HG02623 (cell line): ENCODE measurements at regions not wholly inside any gene's neighbourhood (a gene's known extent, or its start where the extent isn't known, plus 50 kb on each side); places are given as distances from the start of the nearest gene placed in this dataset.
"Not testable (repeated sequence)": the region's sequence is repeated elsewhere in the genome, so short reads cannot be mapped to it uniquely, and the experiment has no call there.

Experiments
- ATAC-seq: cut with Tn5 transposase; IDR thresholded peaks from one replicate; pipeline ENCODE4 v1.9.1; 2021; ENCODE audit warnings: moderate library complexity; ENCODE audit not compliant: unreplicated experiment

GRCh38 chr5:177863822-177864446 lies 81.2 kb upstream of the FAM153A start:
- not testable (repeated sequence) for ATAC-seq

DNA sequence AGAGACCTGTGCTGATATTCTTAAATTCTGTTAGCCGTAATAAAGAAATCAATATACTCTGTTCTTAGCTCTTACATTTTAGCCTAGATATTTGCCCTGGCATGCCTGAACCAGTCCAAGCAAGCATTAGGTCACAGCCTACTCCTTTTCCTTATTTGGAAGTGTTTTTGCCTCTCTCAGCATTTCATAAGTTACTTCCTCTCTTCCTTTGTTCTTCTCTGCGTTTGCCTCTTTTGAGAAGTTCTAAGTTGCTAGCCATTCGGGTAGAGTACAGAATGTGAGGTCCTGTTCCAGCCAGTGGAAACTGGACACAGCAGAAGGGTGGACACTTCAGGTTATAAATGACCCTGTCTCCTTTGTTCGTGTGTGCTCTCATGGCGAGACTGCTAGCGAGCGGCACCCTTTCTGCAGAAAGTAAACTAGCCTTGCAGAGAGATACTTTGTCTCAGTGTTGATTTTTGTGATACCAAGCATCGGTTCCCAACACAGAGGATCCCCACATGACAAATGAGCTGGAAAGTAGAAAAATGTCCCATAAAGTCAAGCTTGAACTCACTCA lies 75.0 kb upstream of the FAM153A start:
- ATAC-seq: not testable (repeated sequence)

DNA sequence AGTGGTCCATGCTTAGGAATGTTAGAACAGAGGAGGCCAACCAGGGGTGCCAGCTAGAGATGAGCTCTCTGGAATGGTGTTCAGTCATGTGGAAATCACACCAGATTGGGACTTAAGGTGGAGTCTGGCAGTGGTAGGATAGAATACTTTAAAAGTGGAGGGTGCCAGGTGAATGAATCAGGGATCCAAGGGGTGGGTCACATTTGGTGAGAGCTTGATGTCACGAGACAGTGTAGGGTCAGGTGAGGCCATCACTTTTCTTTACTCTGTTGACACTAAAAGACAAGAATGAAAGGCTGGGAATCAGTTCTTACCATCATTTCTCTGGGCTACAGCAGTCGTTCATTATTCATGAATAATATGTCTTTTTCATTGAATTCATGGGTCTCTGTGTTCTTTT lies 73.8 kb upstream of the FAM153A start:
- ATAC-seq: not testable (repeated sequence)

DNA sequence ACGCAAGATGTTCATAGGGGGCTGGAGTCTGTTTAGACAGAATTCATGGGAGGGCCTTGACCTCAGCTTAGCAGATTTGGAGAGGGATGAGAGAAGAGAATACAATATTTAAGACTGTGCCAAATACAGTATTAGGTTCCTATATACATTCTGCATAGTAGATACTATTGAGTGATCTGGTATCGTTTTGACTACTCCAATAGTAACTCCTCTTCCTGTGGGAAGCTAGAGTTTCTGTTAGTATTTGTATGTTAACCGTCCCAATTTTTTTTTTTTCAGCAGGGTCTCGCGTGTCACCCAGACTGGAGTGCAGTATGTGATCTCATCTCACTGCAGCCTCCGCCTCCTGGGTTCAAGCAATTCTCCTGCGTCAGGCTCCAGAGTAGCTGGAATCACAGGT lies 65.2 kb upstream of the FAM153A start:
- not testable (repeated sequence) for ATAC-seq

GRCh38 chr5:177846598-177846997 lies 63.9 kb upstream of the FAM153A start:
- not testable (repeated sequence) for ATAC-seq

- not testable (repeated sequence) for ATAC-seq
These were observed 63.2 kb upstream of the FAM153A start for GRCh38 chr5:177845906-177846305.

DNA sequence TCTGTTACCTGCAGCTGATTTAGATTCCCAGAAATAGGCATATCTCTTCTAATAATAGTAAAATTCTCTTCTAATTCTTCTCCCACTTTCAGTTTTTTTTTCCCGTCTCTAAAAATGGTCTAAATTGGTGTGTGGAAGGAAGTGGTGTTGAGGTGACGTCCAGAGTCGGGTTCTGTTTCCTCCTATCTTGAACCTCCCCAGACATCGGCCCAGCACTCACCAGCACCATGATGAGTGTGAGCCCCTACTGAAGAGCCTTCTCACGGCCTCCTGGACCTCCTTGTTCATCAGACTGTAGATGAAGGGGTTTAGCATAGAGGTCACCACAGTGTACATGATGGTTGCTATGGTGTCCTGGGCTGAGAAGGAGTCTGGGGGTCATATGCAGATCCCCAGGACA lies 53.5 kb upstream of the FAM153A start:
- ATAC-seq: not testable (repeated sequence)
